NT2/D1 (cell line): ENCODE measurements at regions not wholly inside any gene's neighbourhood (a gene's known extent, or its start where the extent isn't known, plus 50 kb on each side); places are given as distances from the start of the nearest gene placed in this dataset.
"Not testable (repeated sequence)": the region's sequence is repeated elsewhere in the genome, so short reads cannot be mapped to it uniquely, and the experiment has no call there.

Experiments used
- SUZ12 ChIP-seq: IDR thresholded peaks from 2 replicates; pipeline ENCODE4 v1.6.1; 2011; ENCODE audit not compliant: insufficient read length, insufficient read depth; ENCODE audit errors: extremely low read depth
- YY1 ChIP-seq: IDR thresholded peaks from 2 replicates; pipeline ENCODE4 v1.6.1; 2011; ENCODE audit not compliant: insufficient read length, insufficient read depth

GRCh38 chr9:39797935-39798334, 442.5 kb downstream of the SPATA31A1 start:
- TF ChIP-seq YY1, SUZ12: not testable (repeated sequence)
